NT2/D1 (cell line): ENCODE measurements at regions not wholly inside any gene's neighbourhood (a gene's known extent, or its start where the extent isn't known, plus 50 kb on each side); places are given as distances from the start of the nearest gene placed in this dataset.
"Not testable (repeated sequence)": the region's sequence is repeated elsewhere in the genome, so short reads cannot be mapped to it uniquely, and the experiment has no call there.

Experiments
- DNase-seq: peaks from one replicate; pipeline ENCODE4 v3.0.0-alpha.2; 2011; ENCODE audit warnings: low read depth, low spot score
- H3K27me3 ChIP-seq: 2 replicates; pipeline ENCODE4 v1.6.0; 2011; ENCODE audit warnings: mild to moderate bottlenecking; ENCODE audit not compliant: insufficient read length, insufficient read depth
- H3K36me3 ChIP-seq: 2 replicates; pipeline ENCODE4 v1.6.1; 2011; ENCODE audit warnings: mild to moderate bottlenecking, low read length, mixed read lengths; ENCODE audit not compliant: insufficient read depth, insufficient read length
- H3K4me1 ChIP-seq: 2 replicates; pipeline ENCODE4 v1.5.1; 2011; ENCODE audit not compliant: insufficient read depth, insufficient read length
- H3K4me3 ChIP-seq: 2 replicates; pipeline ENCODE4 v1.5.1; 2011; ENCODE audit warnings: low read depth; ENCODE audit not compliant: insufficient read length
- H3K9ac ChIP-seq: 2 replicates; pipeline ENCODE4 v1.6.0; 2011; ENCODE audit warnings: low read depth; ENCODE audit not compliant: insufficient read length
- H3K9me3 ChIP-seq: 2 replicates; pipeline ENCODE4 v1.5.1; 2011; ENCODE audit warnings: mild to moderate bottlenecking, low read length; ENCODE audit not compliant: insufficient read depth
- SUZ12 ChIP-seq: IDR thresholded peaks from 2 replicates; pipeline ENCODE4 v1.6.1; 2011; ENCODE audit not compliant: insufficient read length, insufficient read depth; ENCODE audit errors: extremely low read depth
- YY1 ChIP-seq: IDR thresholded peaks from 2 replicates; pipeline ENCODE4 v1.6.1; 2011; ENCODE audit not compliant: insufficient read length, insufficient read depth
- ZNF274 ChIP-seq: IDR thresholded peaks from 2 replicates; pipeline ENCODE4 v1.6.1; 2011; ENCODE audit warnings: mild to moderate bottlenecking, low read depth, low read length

- Histone ChIP-seq H3K36me3 (no peaks in the 10 kb centered on the region), H3K27me3 (no peaks in the 10 kb centered on the region), H3K9me3 (no peaks in the 10 kb centered on the region), H3K4me1 (peaks cover 2% of the 10 kb centered on the region), H3K9ac (no peak overlapping the region), H3K4me3 (no peak overlapping the region)
- no peak for DNase-seq
- no peak for TF ChIP-seq YY1
Measured at GRCh38 chr1:5727871-5728643, 264.2 kb downstream of the NPHP4 start.

- no peak for TF ChIP-seq ZNF274
- no peak for TF ChIP-seq SUZ12
- no peak for TF ChIP-seq YY1
- DNase-seq = no peak
- Histone ChIP-seq H3K4me3 (no peak overlapping the region), H3K36me3 (no peaks in the 10 kb centered on the region), H3K9ac (no peak overlapping the region), H3K9me3 (no peaks in the 10 kb centered on the region), H3K4me1 (peaks cover 2% of the 10 kb centered on the region), H3K27me3 (no peaks in the 10 kb centered on the region)
Measured at GRCh38 chr1:5727191-5727590, 265.0 kb downstream of the NPHP4 start.

- H3K27me3 ChIP-seq, H3K36me3 ChIP-seq, DNase-seq, H3K4me3 ChIP-seq, H3K4me1 ChIP-seq, H3K9ac ChIP-seq, H3K9me3 ChIP-seq: not testable (repeated sequence)
Measured at GRCh38 chr1:5726586-5727184, 265.5 kb downstream of the NPHP4 start.

DNA sequence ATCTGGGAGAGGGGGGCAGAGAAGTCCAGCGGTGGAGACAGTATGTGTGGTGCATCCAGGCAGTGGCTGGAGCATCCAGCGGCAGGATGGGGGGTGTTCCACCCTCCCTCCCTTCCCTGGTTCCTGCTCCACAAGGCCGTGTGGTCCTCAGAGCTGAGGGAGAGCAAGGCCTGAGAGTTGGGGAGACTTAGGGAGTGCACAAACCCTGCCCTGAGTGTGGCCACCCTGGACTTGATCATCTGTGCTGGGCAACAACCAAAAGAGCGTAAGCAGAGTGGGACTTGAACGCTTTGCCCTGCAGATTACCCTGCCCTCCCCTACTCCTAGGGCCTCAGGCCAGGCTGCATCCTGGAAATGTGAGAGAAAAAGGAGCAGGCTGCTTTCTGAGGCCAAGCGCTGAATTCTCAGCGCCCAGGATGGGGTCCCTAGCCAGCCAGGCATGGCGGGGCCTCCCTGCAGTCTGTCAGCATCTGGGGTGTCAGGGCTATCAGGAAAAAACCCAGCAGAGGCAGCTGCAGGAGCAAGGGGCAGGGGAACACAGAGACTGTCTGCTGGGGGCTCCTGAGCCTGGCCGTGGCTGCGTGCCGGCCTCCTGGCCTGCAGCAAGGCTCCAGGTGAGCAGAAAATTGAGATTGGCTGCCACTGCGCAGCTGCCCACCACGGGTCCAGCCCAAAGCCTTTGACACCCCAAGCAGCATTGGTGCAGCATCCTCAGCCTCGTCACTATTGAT, 266.2 kb downstream of the NPHP4 start:
- no peak overlapping the region for H3K9ac ChIP-seq
- H3K9me3 ChIP-seq = no peaks in the 10 kb centered on the region
- H3K4me3 ChIP-seq = no peak overlapping the region
- H3K36me3 ChIP-seq = no peaks in the 10 kb centered on the region
- no peaks in the 10 kb centered on the region for H3K27me3 ChIP-seq
- TF ChIP-seq ZNF274 = no peak
- no peak for TF ChIP-seq SUZ12
- no peak for TF ChIP-seq YY1
- H3K4me1 ChIP-seq = peaks cover 2% of the 10 kb centered on the region
- no peak for DNase-seq

DNA sequence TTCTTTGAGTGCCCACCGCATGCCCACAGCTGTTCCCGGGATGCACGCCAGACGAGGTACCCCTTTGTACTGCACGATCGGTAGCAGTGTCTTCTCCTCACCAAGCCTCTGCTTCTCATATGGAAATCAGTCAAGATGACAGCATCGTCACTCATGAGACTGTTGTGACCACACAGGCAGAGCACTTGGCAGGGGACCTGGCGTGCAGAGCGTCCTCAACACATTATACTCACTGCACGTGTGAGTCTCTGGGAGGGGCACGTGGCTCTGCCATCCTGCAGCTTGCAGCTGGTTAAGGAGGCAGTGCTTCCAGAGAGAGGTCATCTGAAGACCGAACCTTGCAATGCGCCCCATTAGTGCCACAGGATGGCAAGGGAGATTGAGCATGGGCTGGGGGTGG, 266.8 kb downstream of the NPHP4 start:
- H3K4me3 ChIP-seq = no peak overlapping the region

DNA sequence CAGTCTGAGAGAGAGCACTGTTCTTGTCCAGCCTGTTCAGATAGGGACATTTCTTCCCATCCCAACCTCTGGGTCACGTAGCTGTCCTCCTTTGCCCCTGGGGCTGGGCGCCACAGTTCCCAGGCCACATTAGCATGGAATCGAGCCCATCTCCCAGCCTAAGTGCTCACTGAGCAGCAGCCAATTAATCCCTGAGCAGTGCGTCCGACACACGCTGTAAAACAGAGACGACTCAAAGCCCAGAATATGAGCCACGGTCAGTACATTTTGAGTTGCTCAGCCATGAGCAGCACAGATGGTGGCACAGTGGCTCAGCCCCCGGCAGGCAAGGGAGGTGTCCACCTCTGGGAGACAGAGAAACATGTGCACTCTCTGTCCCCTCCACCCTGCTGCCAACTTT, 267.4 kb downstream of the NPHP4 start:
- no peak overlapping the region for H3K4me3 ChIP-seq
- no peak for DNase-seq
- H3K27me3 ChIP-seq = no peaks in the 10 kb centered on the region
- no peaks in the 10 kb centered on the region for H3K36me3 ChIP-seq
- H3K4me1 ChIP-seq = peaks cover 2% of the 10 kb centered on the region
- no peaks in the 10 kb centered on the region for H3K9me3 ChIP-seq
- H3K9ac ChIP-seq = peak overlapping the region; percentile 32
- TF ChIP-seq YY1 (no peak), SUZ12 (no peak), ZNF274 (no peak)

More for the DNA sequence above, 266.8 kb downstream of the NPHP4 start:
- Histone ChIP-seq H3K4me1 (peaks cover 2% of the 10 kb centered on the region), H3K36me3 (no peaks in the 10 kb centered on the region), H3K27me3 (no peaks in the 10 kb centered on the region), H3K9ac (no peak overlapping the region), H3K9me3 (no peaks in the 10 kb centered on the region)
- DNase-seq = no peak
- TF ChIP-seq SUZ12 (no peak), ZNF274 (no peak), YY1 (no peak)

DNA sequence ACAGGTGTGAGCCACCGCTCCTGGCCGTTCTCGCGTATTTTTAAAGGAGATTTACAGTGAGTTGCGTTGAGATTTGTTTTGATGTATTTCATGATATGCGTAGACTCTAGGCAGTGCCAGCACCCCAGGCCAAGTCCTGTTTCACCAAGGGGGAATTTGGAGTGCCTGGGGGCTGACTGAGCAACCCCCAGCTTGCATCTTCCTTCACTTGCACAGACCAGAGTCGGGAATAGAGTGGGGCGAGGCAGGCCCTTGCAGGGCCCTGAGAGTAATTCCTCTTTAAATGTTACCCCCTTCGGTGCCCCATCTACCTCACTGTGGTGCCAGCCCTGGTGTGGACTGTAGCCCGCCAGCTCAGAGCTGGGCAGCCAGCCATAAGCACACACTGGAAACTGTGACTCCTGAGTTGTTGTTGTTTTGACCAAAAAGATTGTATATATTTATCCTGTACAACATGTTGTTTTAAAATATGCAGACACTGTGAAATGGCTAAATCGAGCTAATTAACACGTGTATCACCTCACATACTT, 269.5 kb downstream of the NPHP4 start:
- Histone ChIP-seq H3K4me1 (no peaks in the 10 kb centered on the region), H3K4me3 (no peak overlapping the region), H3K36me3 (no peaks in the 10 kb centered on the region), H3K9ac (no peak overlapping the region), H3K27me3 (no peaks in the 10 kb centered on the region), H3K9me3 (no peaks in the 10 kb centered on the region)
- no peak for DNase-seq
- TF ChIP-seq SUZ12 (no peak), YY1 (no peak), ZNF274 (no peak)
